ENCODE measurements at regions not wholly inside any gene's neighbourhood (a gene's known extent, or its start where the extent isn't known, plus 50 kb on each side); places are given as distances from the start of the nearest gene placed in this dataset.

GRCh38 chr9:27856054-27856453, 282.8 kb upstream of the C9orf72 start:
- TF ChIP-seq POLR2A (IDR thresholded peaks at IDR 0.05): no peak
- Histone ChIP-seq H3K27ac (no peak overlapping the region), H3K36me3 (no peaks in the 10 kb centered on the region), H3K4me1 (no peaks in the 10 kb centered on the region), H3K9me3 (no peaks in the 10 kb centered on the region), H3K27me3 (no peaks in the 10 kb centered on the region), H3K4me3 (no peak overlapping the region)
- no peak for DNase-seq
- intact Hi-C loops (cut with DNase I): no loop called here
- WGBS, 2 donors: 70 to 77% methylated on average over 2 of the region's 2 CpGs

GRCh38 chr9:27856748-27857147, 283.5 kb upstream of the C9orf72 start:
- intact Hi-C loops (cut with DNase I): no loop called here
- Histone ChIP-seq H3K4me1 (no peaks in the 10 kb centered on the region), H3K9me3 (no peaks in the 10 kb centered on the region), H3K27me3 (no peaks in the 10 kb centered on the region), H3K27ac (no peak overlapping the region), H3K4me3 (no peak overlapping the region), H3K36me3 (no peaks in the 10 kb centered on the region)
- TF ChIP-seq POLR2A (IDR thresholded peaks at IDR 0.05): no peak
- no peak for TF ChIP-seq CTCF (IDR thresholded peaks at IDR 0.05)
- DNase-seq: no peak
- WGBS, 2 donors: 86% methylated on average over 1 of the region's 1 CpG

GRCh38 chr9:27861887-27862286, 288.6 kb upstream of the C9orf72 start:
- TF ChIP-seq CTCF (IDR thresholded peaks at IDR 0.05): no peak
- no peak for TF ChIP-seq POLR2A (IDR thresholded peaks at IDR 0.05)
- no peak for DNase-seq
- Histone ChIP-seq H3K4me3 (no peak overlapping the region), H3K9me3 (no peaks in the 10 kb centered on the region), H3K27ac (no peak overlapping the region), H3K4me1 (no peaks in the 10 kb centered on the region), H3K36me3 (no peaks in the 10 kb centered on the region), H3K27me3 (no peaks in the 10 kb centered on the region)
- WGBS, 2 donors: 39 to 54% methylated on average over 3 of the region's 3 CpGs
- intact Hi-C loops (cut with DNase I): no loop called here

GRCh38 chr9:27864644-27865438, 291.6 kb upstream of the C9orf72 start:
- Histone ChIP-seq H3K36me3 (no peaks in the 10 kb centered on the region), H3K27me3 (no peaks in the 10 kb centered on the region), H3K27ac (no peak overlapping the region), H3K4me1 (no peaks in the 10 kb centered on the region), H3K4me3 (no peak overlapping the region), H3K9me3 (no peaks in the 10 kb centered on the region)
- WGBS, 2 donors: 43 to 45% methylated on average over 7 of the region's 7 CpGs
- intact Hi-C loops (cut with DNase I): no loop called here
- no peak for DNase-seq
- TF ChIP-seq POLR2A (IDR thresholded peaks at IDR 0.05) (no peak), CTCF (IDR thresholded peaks at IDR 0.05) (no peak)

GRCh38 chr9:27866741-27867140, 293.5 kb upstream of the C9orf72 start:
- no peaks in the 10 kb centered on the region for H3K9me3 ChIP-seq
- WGBS, 2 donors: 75 to 80% methylated on average over 4 of the region's 4 CpGs
- DNase-seq: no peak
- no peaks in the 10 kb centered on the region for H3K4me1 ChIP-seq
- no peaks in the 10 kb centered on the region for H3K36me3 ChIP-seq
- no peak overlapping the region for H3K4me3 ChIP-seq
- TF ChIP-seq CTCF (IDR thresholded peaks at IDR 0.05) (no peak), POLR2A (IDR thresholded peaks at IDR 0.05) (no peak)
- H3K27ac ChIP-seq: no peak overlapping the region
- no peaks in the 10 kb centered on the region for H3K27me3 ChIP-seq
- intact Hi-C loops (cut with DNase I): no loop called here

- intact Hi-C loops (cut with DNase I): no loop called here
- WGBS, 2 donors: 60 to 80% methylated on average over 4 to 5 of the region's 5 CpGs
- TF ChIP-seq POLR2A (IDR thresholded peaks at IDR 0.05) (no peak), CTCF (IDR thresholded peaks at IDR 0.05) (no peak)
- Histone ChIP-seq H3K4me3 (no peak overlapping the region), H3K27ac (no peak overlapping the region), H3K36me3 (no peaks in the 10 kb centered on the region), H3K4me1 (no peaks in the 10 kb centered on the region), H3K9me3 (no peaks in the 10 kb centered on the region), H3K27me3 (no peaks in the 10 kb centered on the region)
- no peak for DNase-seq
Measured at GRCh38 chr9:27870404-27870803, 297.1 kb upstream of the C9orf72 start.
